ENCODE measurements at regions not wholly inside any gene's neighbourhood (a gene's known extent, or its start where the extent isn't known, plus 50 kb on each side); places are given as distances from the start of the nearest gene placed in this dataset.
A peak's percentile ranks its signal among the peaks of the same experiment; 100 is the strongest.

- peak; percentile 55 for DNase-seq (ENCODE audit: low read depth)
Measured at GRCh38 chr12:128052331-128052730, 214.6 kb upstream of the TMEM132C start.

GRCh38 chr12:128052777-128053176 is 214.2 kb upstream of the TMEM132C start:
- no peak for DNase-seq (ENCODE audit: low read depth)

- no peak for DNase-seq (ENCODE audit: low read depth)
Measured at GRCh38 chr12:128055567-128055966, 211.4 kb upstream of the TMEM132C start.

GRCh38 chr12:128056136-128056801 is 210.7 kb upstream of the TMEM132C start:
- DNase-seq (ENCODE audit: low read depth) = no peak

DNA sequence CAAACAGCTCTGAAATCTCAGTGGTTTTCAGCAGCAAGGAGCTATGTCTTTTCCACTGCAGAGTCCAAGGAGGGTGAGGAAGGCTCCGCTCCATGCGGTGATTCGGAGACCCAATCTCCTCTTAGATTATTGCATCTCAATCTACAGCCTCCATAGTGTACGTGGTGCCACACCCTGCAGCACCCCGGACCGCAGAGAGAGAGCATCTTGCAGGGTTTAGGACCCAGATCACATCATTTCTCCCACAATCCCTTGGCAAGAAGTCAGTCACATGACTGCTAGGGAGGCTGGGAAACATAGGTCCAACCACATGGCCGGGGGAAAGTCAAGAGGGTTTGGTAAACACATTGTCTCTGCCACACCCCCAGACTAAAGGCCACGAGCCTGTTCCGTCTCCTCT is 209.4 kb upstream of the TMEM132C start:
- DNase-seq (ENCODE audit: low read depth) = no peak

- no peak for DNase-seq (ENCODE audit: low read depth)
Measured at GRCh38 chr12:128059621-128060370, 207.2 kb upstream of the TMEM132C start.

GRCh38 chr12:128068211-128068610 is 198.8 kb upstream of the TMEM132C start:
- no peak for DNase-seq (ENCODE audit: low read depth)

- DNase-seq (ENCODE audit: low read depth) = peak; percentile 64
Measured at GRCh38 chr12:128069359-128069997, 197.5 kb upstream of the TMEM132C start.

DNA sequence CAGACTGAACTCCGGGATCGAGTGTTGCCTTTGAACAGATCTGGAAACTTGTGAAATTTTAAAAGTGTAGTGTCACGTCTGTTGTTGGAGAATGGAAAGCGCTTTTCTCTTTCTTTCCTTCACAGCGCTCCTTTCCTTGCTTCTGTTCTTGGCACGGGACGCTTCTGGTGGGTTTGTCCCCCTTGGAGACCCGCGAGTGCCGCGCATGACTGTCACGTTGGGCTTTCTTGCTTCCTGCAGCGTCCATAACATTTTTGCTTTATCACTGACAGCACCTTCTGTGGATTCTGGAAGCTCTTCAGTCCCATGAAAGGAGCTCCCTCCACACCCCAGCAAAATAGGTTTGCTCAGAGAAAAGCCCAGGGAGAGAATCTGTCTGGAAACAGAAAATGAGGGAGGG is 193.0 kb upstream of the TMEM132C start:
- DNase-seq (ENCODE audit: low read depth) = no peak

DNA sequence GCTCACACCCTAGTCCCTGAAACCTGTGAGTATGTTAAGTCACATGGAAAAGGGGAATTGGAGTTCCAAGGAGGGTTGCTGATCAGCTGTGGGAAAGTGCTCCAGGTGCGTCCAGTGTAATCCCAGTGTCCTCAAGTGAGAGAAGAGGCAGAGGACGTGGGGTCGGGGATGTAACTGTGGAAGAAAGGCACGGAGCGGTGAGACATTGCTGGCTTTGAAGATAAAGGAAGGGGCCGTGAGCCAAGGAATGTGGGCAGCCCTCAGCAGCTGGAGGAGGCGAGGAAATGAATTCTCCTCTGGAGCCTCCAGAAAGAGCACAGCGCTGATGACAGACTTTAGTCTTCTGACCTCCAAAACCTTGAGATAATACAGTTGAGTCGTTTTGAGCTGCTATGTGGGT is 191.6 kb upstream of the TMEM132C start:
- no peak for DNase-seq (ENCODE audit: low read depth)

GRCh38 chr12:128076188-128076587 is 190.8 kb upstream of the TMEM132C start:
- peak; percentile 89 for DNase-seq (ENCODE audit: low read depth)

DNA sequence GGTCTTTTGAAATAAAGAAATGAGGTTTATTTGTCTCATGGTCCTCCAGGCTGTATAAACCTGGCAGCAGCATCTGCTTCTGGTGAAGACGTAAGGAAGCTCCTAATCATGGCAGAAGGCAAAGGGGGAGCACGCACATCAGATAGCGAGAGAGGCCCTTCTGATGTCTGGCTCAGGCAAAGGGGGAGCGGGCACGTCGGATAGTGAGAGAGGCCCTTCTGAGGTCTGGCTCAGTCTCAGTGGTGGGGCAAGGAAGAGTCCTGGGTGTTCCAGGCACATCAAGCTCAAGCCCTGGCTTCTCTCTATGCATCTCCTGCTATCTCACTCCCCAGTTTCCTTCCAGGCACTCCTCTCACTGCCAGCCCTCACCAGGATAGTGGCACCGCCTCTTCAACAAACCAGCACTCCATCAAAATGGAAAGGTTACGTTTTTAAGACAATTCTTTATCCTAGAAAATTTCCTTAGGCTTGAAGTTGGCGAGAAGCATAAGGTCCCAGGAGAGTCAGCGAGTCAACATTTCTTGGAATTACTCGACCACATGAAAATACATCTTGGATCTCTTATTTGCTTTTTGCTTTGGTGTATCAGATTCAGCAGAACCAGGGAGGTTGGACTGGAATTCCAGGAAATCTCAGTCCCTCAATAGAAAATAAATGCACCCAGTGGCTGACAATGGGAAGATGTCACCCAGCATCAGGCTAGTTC is 189.6 kb upstream of the TMEM132C start:
- DNase-seq (ENCODE audit: low read depth) = no peak

DNA sequence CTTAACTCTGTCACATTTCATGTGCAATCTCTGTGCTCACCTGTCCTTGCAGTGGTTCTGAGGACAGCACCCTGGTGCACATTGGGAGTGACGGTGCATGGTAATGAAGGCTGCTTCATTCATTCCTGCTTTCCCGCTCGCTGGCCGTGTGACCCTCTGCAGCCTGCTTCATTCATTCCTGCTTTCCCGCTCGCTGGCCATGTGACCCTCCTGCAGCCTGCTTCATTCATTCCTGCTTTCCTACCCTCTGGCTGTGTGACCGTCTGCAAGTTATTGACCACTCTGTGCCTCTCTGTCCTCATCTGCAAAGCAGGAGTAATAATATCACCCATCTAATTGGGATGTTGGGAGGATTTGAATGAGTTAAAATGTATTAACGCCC is 189.1 kb upstream of the TMEM132C start:
- no peak for DNase-seq (ENCODE audit: low read depth)

GRCh38 chr12:128078301-128078971 is 188.5 kb upstream of the TMEM132C start:
- peak; percentile 42 for DNase-seq (ENCODE audit: low read depth)

GRCh38 chr12:128079446-128079845 is 187.5 kb upstream of the TMEM132C start:
- peak; percentile 18 for DNase-seq (ENCODE audit: low read depth)

- no peak for DNase-seq (ENCODE audit: low read depth)
Measured at GRCh38 chr12:128083132-128083729, 183.7 kb upstream of the TMEM132C start.

DNA sequence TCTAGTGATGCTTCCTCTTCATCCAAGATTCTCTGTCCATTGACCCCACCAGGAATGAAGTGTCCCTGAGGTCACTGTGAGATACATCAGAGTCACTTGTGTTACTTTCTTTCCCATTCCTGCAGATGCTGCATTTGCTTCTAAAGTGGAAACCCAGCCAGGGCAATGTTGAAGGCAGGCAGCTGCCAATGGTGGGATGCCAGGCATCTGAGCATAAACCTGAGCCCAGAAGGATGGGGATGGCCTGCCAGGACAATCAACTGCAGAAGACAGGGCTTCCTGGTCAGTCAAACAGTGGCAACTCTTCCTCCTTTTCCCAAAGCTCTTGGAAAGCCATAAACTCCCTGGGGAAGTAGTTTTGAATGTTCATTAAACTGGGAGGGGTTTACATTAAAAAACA is 178.0 kb upstream of the TMEM132C start:
- DNase-seq (ENCODE audit: low read depth) = no peak

DNA sequence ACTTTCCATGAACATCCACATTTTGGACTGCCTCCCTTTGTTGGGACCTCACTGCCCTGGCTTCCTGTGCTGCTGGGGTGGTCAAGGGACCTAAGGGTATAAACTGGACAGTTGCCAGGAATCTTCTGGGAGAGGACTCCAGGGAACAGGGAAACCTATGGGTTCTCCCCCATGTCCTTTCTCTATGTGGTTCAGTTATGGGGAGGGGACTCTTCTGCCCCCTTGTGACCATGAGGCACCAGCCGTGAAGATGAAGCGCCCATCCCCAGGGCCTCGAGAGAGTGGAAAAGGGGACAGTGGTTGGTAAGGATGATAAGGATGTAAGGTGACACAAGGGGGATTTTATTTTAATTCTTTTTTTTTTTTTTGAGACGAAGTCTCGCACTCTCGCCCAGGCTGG is 177.0 kb upstream of the TMEM132C start:
- DNase-seq (ENCODE audit: low read depth) = no peak

- no peak for DNase-seq (ENCODE audit: low read depth)
Measured at GRCh38 chr12:128091101-128091720, 175.8 kb upstream of the TMEM132C start.

- DNase-seq (ENCODE audit: low read depth) = peak; percentile 70
Measured at GRCh38 chr12:128091951-128092382, 175.0 kb upstream of the TMEM132C start.

DNA sequence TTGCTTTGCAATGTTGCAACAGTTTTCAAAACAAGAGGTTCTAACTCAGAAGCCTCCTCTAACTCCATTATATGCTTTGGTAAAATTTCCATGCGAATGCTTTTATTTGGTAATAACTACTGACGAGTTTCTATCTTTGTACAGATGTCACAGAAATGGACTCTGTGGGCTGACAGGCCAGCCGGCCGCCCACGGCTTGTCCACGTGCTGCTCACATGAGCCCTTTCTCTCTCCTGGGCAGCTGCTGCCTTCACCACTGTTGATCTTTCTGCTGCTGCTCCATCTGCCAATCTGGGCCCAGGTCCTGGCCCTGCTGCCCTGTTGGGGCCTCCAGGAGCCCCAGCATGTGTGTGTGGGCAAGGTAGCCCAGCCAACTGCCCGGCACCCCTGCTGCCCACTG is 168.2 kb upstream of the TMEM132C start:
- no peak for DNase-seq (ENCODE audit: low read depth)
